ENCODE measurements at regions not wholly inside any gene's neighbourhood (a gene's known extent, or its start where the extent isn't known, plus 50 kb on each side); places are given as distances from the start of the nearest gene placed in this dataset.

DNA sequence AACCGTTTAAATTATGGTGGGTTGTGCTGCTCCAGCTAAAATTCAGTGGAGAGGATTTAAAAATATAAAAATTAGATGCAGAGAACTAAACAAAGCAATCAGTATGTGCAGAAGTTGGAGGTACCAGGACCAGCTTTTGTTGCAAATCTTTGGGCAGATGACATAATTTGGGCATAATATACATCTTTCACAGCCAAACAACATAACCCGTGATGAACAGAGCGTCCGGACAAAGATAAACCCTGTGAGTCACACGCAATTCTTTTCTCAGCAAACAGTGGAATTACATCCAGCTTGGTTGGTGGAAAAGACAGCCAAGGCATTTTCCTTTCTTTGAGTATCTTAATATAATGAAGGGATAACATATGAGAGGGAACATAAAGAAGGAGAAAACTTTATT lies 419.4 kb upstream of the ADAMTS9 start (continued):
- TF ChIP-seq IRF2 (CRISPR knock-in tag; IDR thresholded peaks at IDR 0.05; ENCODE audit: borderline replicate concordance, low read depth) (no peak), GABPB1 (CRISPR knock-in tag; IDR thresholded peaks at IDR 0.05) (no peak), NR3C1 (CRISPR knock-in tag; conservative IDR thresholded peaks at IDR 0.05; ENCODE audit: low read depth) (no peak), ZNF423 (CRISPR knock-in tag; IDR thresholded peaks at IDR 0.05) (no peak), ZNF416 (CRISPR knock-in tag; IDR thresholded peaks at IDR 0.05) (no peak), EMX1 (CRISPR knock-in tag; IDR thresholded peaks at IDR 0.05) (no peak)
- TF ChIP-seq, protein P1, sequence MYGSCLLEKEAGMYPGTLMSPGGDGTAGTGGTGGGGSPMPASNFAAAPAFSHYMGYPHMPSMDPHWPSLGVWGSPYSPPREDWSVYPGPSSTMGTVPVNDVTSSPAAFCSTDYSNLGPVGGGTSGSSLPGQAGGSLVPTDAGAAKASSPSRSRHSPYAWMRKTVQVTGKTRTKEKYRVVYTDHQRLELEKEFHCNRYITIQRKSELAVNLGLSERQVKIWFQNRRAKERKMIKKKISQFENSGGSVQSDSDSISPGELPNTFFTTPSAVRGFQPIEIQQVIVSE (CRISPR knock-in tag; IDR thresholded peaks at IDR 0.05; ENCODE audit: borderline replicate concordance) = no peak

GRCh38 chr3:65101450-65101849 lies 413.6 kb upstream of the ADAMTS9 start:
- peaks cover 4% of the 10 kb centered on the region; the same call in 1 of the 2 replicates for H3K36me3 Mint-ChIP-seq
- POLR2A ChIA-PET = no interaction called here
- CTCF ChIA-PET = interaction anchor here (1.0 to 1.4 kb wide), 2 partner anchors 23 to 69 kb away, joined by 4 to 5 read pairs; no protein-coding TSS in a partner anchor

GRCh38 chr3:65098400-65098799 lies 410.6 kb upstream of the ADAMTS9 start:
- peak; percentile 93 for ATAC-seq
- ChIA-PET CTCF (interaction anchor here (2.8 kb wide), 1 partner anchor 72 kb away, joined by 7 read pairs; no protein-coding TSS in a partner anchor), POLR2A (no interaction called here)
- peaks cover 4% of the 10 kb centered on the region; the same call in 1 of the 2 replicates for H3K36me3 Mint-ChIP-seq
- TF ChIP-seq, protein P2, sequence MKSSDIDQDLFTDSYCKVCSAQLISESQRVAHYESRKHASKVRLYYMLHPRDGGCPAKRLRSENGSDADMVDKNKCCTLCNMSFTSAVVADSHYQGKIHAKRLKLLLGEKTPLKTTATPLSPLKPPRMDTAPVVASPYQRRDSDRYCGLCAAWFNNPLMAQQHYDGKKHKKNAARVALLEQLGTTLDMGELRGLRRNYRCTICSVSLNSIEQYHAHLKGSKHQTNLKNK (CRISPR knock-in tag; IDR thresholded peaks at IDR 0.05) = no peak
- no peak for TF ChIP-seq ZBTB21 (CRISPR knock-in tag; IDR thresholded peaks at IDR 0.05; ENCODE audit: borderline replicate concordance)
- TF ChIP-seq NR3C1 (CRISPR knock-in tag; conservative IDR thresholded peaks at IDR 0.05; ENCODE audit: low read depth) = no peak
- TF ChIP-seq ZNF138 (CRISPR knock-in tag; conservative IDR thresholded peaks at IDR 0.05) = no peak
- TF ChIP-seq USF2 (CRISPR knock-in tag; IDR thresholded peaks at IDR 0.05) = peak; percentile 39; the same call in 1 of the 2 replicates
- H3K4me1 Mint-ChIP-seq = peaks cover 31% of the 10 kb centered on the region
- no peak overlapping the region for H3K4me3 Mint-ChIP-seq
- H3K27me3 Mint-ChIP-seq (ENCODE audit: low read depth) = peaks cover 4% of the 10 kb centered on the region; the same call in 1 of the 2 replicates
- peaks cover 13% of the 10 kb centered on the region for H3K9me3 Mint-ChIP-seq
- H3K27ac Mint-ChIP-seq = no peak overlapping the region
- no peak for DNase-seq (ENCODE audit: low spot score)

More at GRCh38 chr3:65101450-65101849, 413.6 kb upstream of the ADAMTS9 start:
- TF ChIP-seq USF1 (CRISPR knock-in tag; IDR thresholded peaks at IDR 0.05) (no peak), SOX15 (CRISPR knock-in tag; IDR thresholded peaks at IDR 0.05) (no peak), E2F4 (CRISPR knock-in tag; IDR thresholded peaks at IDR 0.05; ENCODE audit: borderline replicate concordance, low read depth) (no peak), CREB1 (CRISPR knock-in tag; IDR thresholded peaks at IDR 0.05) (no peak), SP1 (CRISPR knock-in tag; conservative IDR thresholded peaks at IDR 0.05) (no peak), GRHL2 (CRISPR knock-in tag; IDR thresholded peaks at IDR 0.05; ENCODE audit: insufficient replicate concordance, severe bottlenecking) (no peak), PREB (CRISPR knock-in tag; IDR thresholded peaks at IDR 0.05; ENCODE audit: borderline replicate concordance) (no peak)
- TF ChIP-seq, protein P3, sequence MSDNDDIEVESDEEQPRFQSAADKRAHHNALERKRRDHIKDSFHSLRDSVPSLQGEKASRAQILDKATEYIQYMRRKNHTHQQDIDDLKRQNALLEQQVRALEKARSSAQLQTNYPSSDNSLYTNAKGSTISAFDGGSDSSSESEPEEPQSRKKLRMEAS (CRISPR knock-in tag; IDR thresholded peaks at IDR 0.05) = no peak
- Mint-ChIP-seq H3K4me1 (peaks cover 17% of the 10 kb centered on the region), H3K4me3 (no peak overlapping the region), H3K9me3 (peaks cover 13% of the 10 kb centered on the region), H3K27me3 (ENCODE audit: low read depth) (peaks cover 4% of the 10 kb centered on the region; the same call in 1 of the 2 replicates), H3K27ac (no peak overlapping the region)
- DNase-seq (ENCODE audit: low spot score) (no peak), ATAC-seq (no peak)

Measured in WTC11 (cell line).